Ureter (tissue), 1 donor: ENCODE measurements at regions not wholly inside any gene's neighbourhood (a gene's known extent, or its start where the extent isn't known, plus 50 kb on each side); places are given as distances from the start of the nearest gene placed in this dataset.
"Not testable (repeated sequence)": the region's sequence is repeated elsewhere in the genome, so short reads cannot be mapped to it uniquely, and the experiment has no call there.

Experiments used
- DNase-seq: peaks from one replicate; pipeline ENCODE4 v3.0.0-alpha.2; 2020; ENCODE audit warnings: low spot score
- donor health status: DM: yes; HTN: yes; CAD: no.

DNA sequence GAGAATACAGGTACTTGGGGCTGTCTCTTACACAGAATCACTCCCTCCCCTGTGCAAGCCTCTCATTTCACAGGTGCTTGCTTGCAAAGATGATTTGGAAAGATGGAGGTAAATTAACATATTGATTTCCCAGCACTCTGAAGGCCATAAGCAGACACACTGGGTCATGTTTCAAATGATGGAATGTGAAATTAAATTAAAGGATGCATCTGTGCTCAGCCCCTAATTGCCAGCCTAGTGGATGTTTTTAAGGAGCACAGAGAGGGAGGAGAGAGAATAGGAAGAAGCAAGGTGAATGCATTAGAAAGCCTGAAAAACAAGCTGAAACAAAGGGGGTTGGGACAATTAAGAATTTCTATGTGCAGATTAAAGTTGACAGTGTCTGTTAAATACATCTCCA is 96.1 kb upstream of the GRIP1 start:
- no peak for DNase-seq

DNA sequence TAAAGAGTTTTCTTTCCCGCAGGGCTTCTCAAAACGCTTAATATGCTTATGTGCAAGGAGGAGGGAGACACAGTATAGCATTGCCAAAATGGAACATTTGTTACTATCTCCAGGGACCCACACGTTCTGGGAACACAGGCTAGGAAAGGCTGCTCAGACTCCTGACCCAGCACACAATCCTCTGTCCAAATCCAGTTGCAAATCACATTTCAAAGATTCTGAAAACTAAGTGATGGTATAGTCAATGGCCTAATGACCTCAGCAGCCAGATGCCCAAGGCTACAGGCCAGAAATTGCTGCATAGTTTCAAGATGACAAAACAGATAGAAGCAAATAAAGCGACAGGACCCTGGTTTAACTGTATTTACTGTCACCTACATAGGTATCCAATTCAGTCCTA is 97.0 kb upstream of the GRIP1 start:
- DNase-seq, result no peak

DNA sequence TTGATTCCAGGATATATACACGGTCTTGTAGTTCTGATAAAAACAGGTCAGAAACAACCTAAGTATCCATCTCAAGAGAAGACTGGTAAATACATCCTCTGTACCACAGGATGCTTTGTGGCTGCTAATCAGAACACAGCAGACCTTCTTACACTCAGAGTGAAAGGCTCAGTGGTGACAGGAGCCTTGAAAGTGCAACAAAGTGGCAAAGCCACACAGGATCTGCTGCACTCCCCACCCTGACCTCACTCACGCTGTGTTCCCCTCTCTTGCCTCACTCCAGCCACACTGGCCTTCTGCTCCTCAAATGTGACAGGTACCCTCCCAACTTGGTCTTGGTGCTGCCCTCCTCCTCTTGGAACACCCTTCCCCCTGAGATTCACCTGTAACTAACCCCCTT is 98.1 kb upstream of the GRIP1 start:
- no peak for DNase-seq

DNA sequence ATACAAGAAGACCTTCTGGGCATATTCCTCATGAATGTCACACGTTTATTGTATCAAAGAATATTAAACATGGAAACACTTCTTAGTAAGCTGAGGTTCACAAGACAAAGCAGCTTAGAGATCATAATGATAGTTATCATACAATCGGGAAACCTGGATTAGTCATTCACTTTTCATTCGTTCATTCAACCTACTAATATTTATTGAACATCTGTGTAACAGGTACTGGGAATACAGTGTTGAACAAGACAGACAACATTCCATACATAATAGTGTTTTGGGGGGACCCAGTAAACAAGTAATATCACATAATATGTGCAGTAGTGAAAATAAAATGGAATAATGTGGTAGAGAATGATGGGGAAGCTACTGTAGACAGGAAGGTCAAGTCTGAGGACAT is 100.6 kb upstream of the GRIP1 start:
- DNase-seq, result no peak

DNA sequence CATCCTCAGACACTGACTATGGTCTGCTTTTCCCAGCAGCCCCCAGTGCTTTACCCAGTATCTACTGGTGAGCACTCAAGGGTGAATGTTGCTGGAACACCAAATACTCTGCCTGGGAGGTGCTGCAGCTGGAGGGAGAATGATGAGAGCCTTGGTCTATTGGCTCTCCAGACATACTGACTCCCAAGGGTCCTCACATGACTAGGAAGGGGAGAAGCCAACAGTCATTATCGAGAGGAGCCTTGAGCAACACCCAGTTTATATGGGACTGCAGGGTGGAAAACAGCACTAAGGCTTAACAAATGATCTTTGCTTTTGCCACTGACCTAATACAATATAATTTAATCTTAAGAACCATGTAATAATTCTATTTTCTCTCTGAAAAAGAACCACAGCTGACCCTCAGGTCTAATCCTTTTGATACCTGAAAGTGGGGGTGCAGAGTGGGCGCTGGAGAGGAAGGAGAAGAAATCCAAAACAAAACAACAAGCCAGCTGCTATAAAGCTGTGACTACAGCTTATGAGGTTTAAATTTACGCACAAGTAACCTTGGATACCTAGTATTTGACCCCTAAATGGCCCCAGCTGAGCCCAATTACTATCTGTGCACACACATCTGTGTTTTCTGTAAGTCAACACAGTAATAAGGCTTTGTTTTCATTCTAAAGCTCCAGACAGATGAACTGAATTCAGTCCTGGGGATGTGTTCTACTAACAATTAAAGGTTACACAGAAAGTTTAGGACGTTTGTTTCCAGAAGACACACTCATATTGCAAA is 107.8 kb upstream of the GRIP1 start:
- DNase-seq, result no peak

DNA sequence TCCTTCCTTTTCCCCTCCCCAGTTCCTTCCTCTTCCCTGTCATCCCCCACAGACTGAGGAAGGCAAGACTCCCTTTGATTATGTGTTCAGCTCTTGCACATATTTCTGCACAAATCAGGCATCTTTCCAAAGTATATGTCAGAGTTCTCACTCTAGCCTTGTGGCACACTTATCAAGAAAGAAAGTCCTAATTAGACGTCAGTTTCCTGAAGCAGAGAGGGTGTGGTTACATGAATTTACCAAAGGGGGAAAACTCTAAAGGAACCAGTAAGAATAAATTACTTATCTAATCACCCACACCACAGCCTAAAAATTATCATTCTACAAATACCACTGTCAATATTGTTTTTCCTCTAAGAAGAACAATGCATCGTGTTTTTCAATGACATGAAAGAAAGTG is 120.7 kb upstream of the GRIP1 start:
- no peak for DNase-seq

DNA sequence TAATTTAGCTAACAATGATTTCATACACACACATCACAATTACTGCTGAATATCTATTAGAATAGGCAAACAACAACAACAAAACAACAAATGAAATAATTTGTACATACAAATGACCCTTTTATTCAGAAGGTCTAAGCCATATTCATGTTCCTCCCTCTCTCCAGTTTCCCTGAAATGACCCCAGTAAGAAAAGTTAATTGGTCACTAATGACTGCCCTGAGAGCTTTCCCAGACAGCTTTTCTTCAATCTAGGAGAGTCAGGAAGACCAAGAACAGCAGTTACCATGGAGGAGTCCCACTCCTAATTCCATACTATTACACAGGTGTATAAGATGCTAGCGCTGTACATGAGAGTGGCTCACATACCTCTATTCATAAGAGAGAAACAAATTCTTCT is 121.2 kb upstream of the GRIP1 start:
- no peak for DNase-seq

DNA sequence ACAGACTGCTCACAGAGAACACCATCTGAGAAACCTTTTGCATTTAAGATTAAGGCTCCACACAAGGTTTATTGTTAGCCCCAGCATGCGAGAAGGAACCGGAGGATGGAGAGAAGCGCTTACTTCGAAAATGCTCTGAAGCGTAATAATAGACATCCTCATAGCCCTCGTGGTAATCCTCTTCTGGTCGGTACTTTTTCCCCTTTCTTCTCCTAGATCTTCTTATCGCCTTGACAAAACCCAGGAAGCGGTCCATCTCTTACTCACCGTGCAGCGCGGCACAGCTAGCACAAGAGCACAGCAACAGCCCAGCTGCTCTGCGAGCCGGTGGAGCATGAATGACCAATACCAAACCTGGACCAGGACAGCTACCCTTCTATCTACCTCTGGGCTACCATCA is 125.1 kb upstream of the GRIP1 start:
- DNase-seq, result no peak

DNA sequence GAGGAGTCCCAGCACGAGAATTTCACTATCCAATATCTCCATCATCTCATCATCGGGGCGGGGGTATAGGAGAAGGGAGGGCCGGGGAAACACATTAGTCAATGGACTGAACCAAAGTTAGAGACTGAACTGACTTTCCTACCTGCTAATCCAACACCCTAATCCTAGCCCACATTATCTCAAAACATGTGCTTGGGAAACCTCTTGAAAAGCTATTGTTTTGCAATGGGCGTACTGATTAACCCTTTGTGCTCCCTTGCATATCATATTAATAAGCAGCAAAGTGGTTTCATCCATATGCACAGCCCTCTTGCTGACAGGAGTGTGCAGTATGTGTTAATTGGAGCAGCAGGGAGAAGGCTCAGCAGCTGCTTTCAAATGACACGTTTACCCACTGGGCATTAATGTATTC is 125.7 kb upstream of the GRIP1 start:
- DNase-seq, result no peak

DNA sequence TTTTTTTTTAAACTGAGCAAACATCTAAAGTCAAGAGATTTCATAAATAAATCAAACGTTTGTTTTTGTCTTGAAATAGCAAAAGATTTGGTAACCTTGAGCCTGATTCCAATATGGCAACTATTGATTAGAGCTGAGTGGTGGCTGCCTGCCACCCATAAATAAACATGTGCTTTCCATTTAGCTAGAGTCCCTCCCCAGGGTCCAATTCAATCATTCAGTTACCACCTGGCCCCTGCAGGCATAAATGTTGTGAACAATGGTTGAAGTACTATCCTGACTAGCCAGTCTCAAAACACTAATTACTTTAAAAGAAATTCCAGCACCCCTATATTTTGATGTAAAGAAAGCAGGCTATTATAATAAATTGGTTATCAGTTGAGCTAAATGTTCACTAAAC is 129.7 kb upstream of the GRIP1 start:
- DNase-seq, result no peak

DNA sequence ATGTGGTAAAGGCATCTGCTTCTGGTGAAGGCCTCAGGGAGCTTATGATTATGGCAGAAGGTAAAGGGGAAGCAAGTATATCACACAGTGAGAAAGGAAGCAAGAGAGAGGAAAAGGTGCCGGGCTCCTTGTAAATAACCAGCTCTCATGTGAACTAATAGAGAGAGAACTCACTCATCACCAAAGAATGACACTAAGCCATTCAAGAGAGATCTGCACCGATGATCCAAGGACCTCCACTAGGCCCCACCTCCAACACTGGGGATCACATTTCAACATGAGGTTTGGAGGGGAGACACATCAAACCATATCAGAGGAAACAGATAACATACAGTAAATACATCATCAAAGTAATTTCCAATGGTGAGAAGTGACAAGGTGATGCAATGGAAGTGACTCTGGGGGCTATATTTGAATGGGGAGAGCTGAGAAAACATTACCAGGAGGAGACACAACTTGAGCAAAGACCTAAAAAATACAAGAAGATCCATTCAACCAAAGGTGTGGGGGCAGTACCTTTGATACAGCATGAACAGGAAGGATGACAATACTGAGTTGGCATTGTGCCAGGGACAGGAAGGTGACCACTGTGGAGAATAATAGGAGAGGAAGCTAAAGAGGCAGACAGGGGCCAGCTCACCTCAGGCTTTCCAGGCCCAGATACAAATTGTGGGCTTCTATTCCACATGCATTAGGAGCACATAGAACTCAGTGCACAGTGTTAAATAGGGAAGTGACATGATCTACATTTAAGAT is 134.4 kb upstream of the GRIP1 start:
- no peak for DNase-seq

DNA sequence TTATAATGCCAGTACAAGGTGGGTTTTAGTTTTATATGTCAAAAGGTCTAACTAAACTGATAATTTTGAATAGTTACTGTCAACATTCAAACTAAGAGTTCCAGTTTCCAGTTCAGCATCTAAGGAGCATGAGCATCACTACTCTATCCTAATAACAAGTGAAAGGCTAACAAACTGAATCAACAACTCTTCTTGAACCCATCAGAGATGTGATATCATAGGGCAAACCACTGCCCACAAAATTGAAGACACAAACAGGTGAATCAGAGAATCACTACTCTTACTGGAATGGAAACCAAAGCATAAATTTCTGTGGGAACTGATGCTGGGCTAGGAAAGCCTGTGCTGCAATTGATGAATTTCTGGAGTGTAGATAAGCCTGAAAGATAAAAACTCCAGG is 140.7 kb upstream of the GRIP1 start:
- no peak for DNase-seq

DNA sequence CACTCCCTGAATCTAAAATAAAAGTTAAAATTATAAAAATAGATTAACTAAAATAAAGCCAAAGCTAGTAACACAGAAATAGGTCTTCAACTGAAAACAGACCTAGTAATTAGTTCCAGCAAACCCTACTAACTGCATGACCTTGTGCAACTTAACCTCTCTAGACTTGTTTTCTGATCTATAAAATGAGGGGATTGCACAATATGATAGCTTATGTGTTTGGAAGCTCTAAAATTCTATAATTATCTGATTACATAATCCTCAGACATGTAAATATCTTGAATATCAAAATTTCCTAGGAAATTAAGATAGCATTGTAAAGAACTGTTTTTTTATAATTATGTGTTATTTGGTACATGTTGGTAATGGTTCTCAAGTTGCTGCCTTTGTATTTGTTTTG is 144.1 kb upstream of the GRIP1 start:
- no peak for DNase-seq

DNA sequence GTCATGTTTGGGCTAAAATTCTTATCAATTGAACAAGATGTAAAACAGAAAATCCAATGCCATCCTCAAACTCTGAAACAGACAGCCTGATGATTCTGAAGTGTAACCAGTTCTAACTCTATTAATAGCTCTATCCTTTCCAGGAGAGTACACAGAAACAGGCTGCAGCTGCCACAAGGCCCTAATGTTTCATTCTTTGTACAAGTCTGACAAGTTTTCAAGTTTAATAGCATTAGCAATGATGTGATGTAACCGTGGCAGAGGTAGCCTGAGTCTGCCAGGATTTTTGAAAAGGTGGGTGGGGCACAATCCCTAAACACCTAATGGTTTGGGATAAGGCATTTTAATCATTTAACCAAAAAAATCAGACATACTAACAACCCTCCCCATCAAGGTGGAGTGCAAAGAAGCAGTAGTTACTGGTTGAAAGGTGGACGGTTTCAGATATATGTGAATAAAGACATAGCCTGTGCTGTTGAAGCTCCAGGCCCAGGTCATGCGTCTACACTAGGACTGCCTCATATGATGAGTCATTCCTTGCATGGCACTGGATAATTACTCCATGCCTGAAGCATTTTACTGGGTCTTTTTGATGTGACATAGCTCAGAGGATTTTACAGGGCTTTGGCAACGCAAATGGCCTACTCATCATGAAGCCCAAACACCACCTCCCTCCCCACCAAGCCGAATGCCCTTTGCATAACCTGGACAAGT is 145.1 kb upstream of the GRIP1 start:
- DNase-seq, result no peak

DNA sequence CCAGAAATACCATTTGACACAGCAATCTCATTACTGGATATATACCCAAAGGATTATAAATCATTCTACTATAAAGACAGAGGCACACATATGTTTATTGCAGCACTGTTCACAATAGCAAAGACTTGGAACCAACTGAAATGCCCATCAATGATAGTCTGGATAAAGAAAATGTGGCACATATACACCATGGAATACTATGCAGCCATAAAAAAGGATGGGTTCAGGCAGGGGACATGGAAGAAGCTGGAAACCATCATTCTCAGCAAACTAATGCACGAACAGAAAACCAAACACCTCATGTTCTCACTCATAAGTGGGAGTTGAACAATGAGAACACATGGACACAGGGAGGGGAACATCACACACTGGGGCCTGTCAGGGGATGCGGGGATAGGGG is 147.0 kb upstream of the GRIP1 start:
- not testable (repeated sequence) for DNase-seq

DNA sequence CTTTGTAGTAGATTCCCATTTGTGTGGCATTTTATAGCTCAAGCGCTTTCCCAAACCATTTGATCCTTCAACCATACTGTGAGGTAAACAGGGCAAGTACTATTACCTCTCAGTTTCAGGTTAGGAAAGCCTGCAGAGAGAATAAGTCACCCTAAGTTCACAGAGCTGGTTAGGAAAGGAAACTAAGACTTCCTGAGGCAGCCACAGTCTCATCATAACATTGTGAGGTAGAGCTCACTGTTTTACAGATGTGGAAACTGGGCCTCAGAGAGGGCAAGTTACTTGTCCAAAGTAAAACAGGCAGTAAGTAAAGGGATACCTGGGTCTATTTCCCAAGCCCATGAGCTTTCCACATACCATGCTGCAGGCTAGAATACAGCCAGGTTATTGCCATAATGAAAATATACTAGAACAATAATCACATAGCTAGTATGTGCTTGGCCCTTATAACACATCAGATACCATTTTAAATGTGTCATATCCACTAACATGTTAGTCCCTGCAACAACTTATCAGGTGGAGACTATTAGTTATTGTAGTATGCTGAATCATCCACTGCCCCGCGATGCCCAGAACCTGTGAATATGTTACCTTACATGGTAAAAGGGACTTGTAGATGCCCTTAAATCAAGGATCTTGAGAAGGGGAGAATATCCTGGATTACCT is 150.9 kb upstream of the GRIP1 start:
- DNase-seq, result no peak

DNA sequence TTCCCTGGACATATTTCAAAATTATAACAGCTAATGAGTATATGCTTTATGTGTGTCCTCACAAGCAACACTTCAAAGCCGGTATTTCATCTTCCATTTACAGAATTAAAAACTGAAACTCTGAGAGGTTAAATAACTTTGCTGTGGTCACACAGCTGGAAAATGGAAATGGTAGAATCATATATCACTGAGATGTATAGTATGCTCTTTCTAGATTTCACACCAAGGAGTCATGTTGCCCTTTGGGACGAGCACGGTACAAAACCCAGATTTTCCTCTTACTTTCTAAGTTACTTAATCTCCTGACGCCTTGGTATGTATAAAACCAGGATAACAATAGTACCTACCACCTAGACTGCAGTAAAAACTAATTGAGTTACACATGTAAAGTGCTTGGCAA is 152.6 kb upstream of the GRIP1 start:
- no peak for DNase-seq

DNA sequence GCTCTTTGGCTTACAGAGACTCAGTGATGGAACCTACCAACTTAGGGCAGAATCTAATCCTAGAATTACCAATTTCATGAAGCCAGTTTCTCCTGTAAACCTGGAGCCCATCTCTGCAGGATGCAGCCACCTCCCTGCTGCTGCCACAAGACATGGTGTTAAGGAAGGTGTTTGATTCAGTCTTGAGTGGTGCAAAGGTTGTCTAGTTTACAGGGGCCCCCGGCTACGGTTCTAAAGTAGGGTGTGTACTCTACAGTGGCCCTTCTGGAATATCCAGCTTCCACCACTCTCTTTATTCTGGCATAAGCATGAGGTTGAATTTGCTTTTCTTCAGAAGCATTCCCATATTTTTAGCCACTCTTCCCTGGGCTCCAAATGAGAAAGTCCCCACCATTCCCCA is 154.1 kb upstream of the GRIP1 start:
- DNase-seq, result no peak

DNA sequence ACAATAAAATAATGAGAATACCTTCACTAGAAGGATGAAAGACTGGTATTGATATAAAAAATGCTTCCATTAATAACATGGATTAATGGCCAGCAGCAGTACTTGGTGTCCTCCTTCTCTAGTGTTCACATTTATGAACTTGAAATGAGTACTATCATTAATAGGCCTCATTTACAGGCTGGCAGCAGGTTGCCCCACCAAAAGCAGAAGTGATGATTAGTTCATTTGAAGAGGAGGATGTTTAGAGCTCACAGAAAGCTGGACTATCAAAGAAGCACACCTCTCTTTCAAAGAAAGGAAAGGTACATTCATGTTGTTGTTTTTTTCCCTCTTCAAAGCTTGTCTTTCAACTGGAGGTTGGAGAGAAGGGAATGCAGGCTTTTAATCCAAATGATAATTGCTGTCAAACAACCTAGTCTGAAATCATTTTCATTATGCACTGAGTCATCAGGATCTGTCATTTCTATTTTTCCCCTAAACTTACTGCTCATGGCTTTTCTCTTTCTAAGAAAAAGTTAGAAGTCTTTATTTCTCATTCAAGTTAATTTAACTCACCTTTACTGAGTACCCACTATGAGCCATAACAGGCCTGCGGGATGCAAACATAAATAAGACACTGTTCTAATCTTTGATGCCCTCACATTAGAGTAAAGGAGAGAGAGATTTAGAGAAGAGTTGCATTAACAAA is 157.9 kb upstream of the GRIP1 start:
- no peak for DNase-seq

DNA sequence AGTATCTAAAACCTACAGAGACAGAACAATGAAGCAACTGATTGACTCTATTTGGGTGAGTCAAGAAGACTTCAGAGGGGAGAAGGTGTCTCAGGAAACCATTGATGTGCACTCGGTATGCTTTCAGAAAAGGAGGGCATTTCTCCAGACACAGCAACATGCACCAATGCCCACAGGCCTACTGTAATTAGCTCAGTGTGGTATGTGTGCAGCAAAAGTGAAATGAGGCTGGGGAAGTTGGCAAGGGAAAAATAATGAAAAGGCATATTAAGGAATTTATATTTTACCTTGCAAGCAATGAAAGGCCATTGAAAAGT is 158.4 kb upstream of the GRIP1 start:
- DNase-seq, result no peak

DNA sequence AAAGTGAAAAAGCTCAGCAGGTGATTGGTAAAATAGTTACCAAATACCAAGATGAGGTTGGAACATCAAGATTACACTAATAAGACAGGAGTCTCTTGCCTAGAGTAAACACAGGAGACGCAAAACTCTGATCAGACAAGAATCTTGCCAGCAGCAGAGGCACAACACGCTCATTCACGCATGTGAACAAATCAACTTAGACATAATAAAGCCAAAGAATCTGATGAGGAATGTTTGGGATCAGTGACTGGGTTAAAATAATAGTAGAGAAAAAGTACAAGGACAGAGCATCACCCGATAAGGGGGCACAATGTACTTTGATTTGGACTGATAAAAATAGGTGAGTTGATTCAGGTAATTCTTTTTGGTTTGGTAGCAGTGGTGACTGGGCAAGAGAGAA is 159.5 kb upstream of the GRIP1 start:
- DNase-seq, result no peak

DNA sequence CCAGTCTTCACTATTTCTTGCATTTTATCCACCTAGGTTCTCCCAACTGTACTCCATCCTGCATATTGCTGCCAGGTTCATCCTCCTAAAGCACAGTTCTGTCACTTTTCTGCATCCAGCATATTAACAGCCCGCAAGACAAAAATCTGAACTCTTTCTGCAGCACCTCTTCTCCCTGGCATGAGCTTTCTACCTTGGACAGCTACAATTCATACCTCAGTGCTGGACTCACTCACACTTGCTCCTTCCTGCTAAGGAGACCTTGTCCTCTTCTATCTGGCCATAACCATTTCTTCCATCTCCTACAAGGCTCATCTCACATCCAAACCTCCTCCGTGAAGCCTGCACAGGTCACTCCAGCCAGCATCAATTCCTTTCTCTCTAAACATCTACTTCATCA is 170.1 kb upstream of the GRIP1 start:
- DNase-seq, result no peak
